GM18873 (cell line): ENCODE measurements at regions not wholly inside any gene's neighbourhood (a gene's known extent, or its start where the extent isn't known, plus 50 kb on each side); places are given as distances from the start of the nearest gene placed in this dataset.
"Not testable (repeated sequence)": the region's sequence is repeated elsewhere in the genome, so short reads cannot be mapped to it uniquely, and the experiment has no call there.

ENCODE experiments used
- ATAC-seq: cut with Tn5 transposase; IDR thresholded peaks from one replicate; pipeline ENCODE4 v1.9.1; 2021; ENCODE audit warnings: mild to moderate bottlenecking, moderate library complexity, moderate number of reproducible peaks; ENCODE audit not compliant: unreplicated experiment, low FRiP score

- ATAC-seq = no peak
Measured at GRCh38 chr2:129806317-129806716, 173.1 kb upstream of the RAB6C start.

GRCh38 chr2:129806990-129807389, 172.5 kb upstream of the RAB6C start:
- ATAC-seq = no peak

- not testable (repeated sequence) for ATAC-seq
Measured at GRCh38 chr2:129807642-129808338, 171.7 kb upstream of the RAB6C start.

- no peak for ATAC-seq
Measured at GRCh38 chr2:129810521-129810920, 168.9 kb upstream of the RAB6C start.

- no peak for ATAC-seq
Measured at GRCh38 chr2:129812071-129812470, 167.4 kb upstream of the RAB6C start.

GRCh38 chr2:129812654-129813053, 166.8 kb upstream of the RAB6C start:
- ATAC-seq = no peak

GRCh38 chr2:129813404-129813803, 166.1 kb upstream of the RAB6C start:
- ATAC-seq = no peak

GRCh38 chr2:129816813-129817574, 162.5 kb upstream of the RAB6C start:
- no peak for ATAC-seq

- no peak for ATAC-seq
Measured at GRCh38 chr2:129819855-129820254, 159.6 kb upstream of the RAB6C start.

GRCh38 chr2:129820908-129821307, 158.6 kb upstream of the RAB6C start:
- no peak for ATAC-seq

GRCh38 chr2:129821445-129821844, 158.0 kb upstream of the RAB6C start:
- ATAC-seq = no peak

- ATAC-seq = no peak
Measured at GRCh38 chr2:129823044-129823443, 156.4 kb upstream of the RAB6C start.

- ATAC-seq = no peak
Measured at GRCh38 chr2:129827311-129828090, 152.0 kb upstream of the RAB6C start.

- no peak for ATAC-seq
Measured at GRCh38 chr2:129828792-129829191, 150.7 kb upstream of the RAB6C start.

- ATAC-seq = no peak
Measured at GRCh38 chr2:129829588-129829987, 149.9 kb upstream of the RAB6C start.

- ATAC-seq = no peak
Measured at GRCh38 chr2:129831018-129831417, 148.4 kb upstream of the RAB6C start.

- ATAC-seq = not testable (repeated sequence)
Measured at GRCh38 chr2:129833465-129833864, 146.0 kb upstream of the RAB6C start.

GRCh38 chr2:129847043-129847442, 132.4 kb upstream of the RAB6C start:
- no peak for ATAC-seq

- ATAC-seq = peak; percentile 76
Measured at GRCh38 chr2:129849559-129850160, 129.8 kb upstream of the RAB6C start.

- ATAC-seq = no peak
Measured at GRCh38 chr2:129857200-129857599, 122.3 kb upstream of the RAB6C start.

- no peak for ATAC-seq
Measured at GRCh38 chr2:129859175-129859574, 120.3 kb upstream of the RAB6C start.
